ENCODE measurements at regions not wholly inside any gene's neighbourhood (a gene's known extent, or its start where the extent isn't known, plus 50 kb on each side); places are given as distances from the start of the nearest gene placed in this dataset.

DNA sequence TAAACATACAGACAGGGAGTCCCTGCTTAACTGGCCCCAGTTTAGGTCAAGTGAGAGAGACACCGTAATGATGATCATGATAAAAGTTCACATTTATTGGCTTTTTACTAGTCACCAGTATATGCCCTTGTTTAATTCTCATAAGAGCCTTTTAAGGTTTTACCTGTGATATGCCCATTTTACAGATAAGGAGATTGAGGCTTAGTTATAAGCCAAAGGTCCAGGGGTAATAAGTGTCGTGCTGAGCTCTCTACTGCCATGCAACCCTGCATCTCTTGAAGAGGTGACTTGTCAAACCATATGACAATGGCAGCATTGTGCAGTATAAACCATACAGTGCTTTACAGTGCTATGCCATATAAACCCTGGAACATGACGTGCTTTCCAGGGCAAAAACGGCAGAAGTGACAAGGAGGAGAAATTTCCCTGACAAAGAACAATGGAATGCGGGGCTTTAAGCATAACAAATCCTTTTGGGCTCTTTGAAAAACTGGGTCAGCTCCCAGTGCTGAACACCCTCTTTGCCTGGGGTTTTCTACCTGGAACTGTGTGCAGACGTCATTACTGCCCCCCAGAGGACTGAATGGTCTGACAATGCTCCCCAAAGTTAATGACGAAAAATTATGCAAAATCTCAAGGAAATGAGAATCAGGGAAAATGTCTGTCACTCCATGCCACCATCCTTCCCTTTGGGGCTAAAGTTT is 59.7 kb upstream of the C14orf132 start:
- in situ Hi-C loops (cut with MboI; ENCODE audit: low sequenced_read_pairs), result loop anchor here (25.0 kb wide), 2 partner anchors 367 to 567 kb away; no protein-coding TSS in a partner anchor

DNA sequence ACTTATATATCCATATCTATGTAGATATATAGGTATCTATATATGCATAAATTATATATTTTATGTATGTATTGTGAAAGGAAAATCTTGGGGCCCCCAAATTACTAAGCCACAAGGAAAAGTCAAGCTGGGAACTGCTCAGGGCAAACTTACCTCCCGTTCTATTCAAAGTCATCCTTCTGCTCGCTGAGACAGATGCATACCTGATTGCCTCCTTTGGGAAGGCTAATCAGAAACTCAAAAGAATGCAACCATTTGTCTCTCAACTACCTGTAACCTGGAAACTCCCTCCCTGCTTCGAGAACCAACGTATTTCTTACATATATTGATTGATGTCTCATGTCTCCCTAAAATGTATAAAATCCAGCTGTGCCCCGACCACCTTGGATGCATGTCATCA is 58.8 kb upstream of the C14orf132 start:
- in situ Hi-C loops (cut with MboI; ENCODE audit: low sequenced_read_pairs), result loop anchor here (25.0 kb wide), 2 partner anchors 368 to 568 kb away; no protein-coding TSS in a partner anchor

DNA sequence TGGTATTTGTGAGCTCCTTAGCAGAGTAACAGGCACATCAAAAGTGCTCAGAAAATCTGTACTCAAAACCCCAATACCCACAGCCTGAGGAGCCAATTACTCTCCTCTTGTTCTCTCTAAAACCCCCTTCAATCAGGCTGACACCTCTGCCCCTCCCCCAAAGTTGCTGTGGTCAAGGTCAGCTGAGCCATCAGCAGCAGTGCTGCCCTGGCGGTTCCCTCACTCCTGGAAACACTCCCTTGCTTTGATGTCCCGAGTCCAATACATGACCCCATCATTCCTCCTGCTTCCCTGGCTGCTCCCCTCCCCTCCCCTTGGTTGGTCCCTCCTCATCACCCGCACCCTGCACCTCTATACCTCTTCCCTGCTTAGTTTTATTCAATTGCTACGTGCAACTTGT is 57.2 kb upstream of the C14orf132 start:
- in situ Hi-C loops (cut with MboI; ENCODE audit: low sequenced_read_pairs), result loop anchor here (25.0 kb wide), 2 partner anchors 370 to 570 kb away; no protein-coding TSS in a partner anchor

DNA sequence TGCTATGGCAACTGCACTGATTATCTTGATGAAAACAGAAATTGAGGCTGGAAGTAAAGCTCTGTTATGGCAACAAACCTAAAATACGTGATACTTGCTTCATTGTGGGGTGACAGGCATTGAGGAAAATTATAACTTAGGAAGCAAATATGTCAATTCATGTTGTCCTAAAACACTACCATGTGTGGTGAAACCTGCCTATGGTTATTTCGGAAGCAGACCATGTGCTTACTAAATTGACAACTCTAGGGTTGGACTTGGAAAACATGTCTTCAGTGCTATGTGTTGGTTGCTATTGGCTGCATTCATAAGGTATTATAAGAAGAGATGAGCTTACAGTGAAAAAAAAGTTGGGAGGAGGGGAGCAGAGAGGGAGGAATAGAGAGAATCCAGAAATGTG is 55.0 kb upstream of the C14orf132 start:
- in situ Hi-C loops (cut with MboI; ENCODE audit: low sequenced_read_pairs), result loop anchor here (25.0 kb wide), 2 partner anchors 372 to 572 kb away; no protein-coding TSS in a partner anchor
